GM12875 (cell line): ENCODE measurements at regions not wholly inside any gene's neighbourhood (a gene's known extent, or its start where the extent isn't known, plus 50 kb on each side); places are given as distances from the start of the nearest gene placed in this dataset.
"Not testable (repeated sequence)": the region's sequence is repeated elsewhere in the genome, so short reads cannot be mapped to it uniquely, and the experiment has no call there.

Experiments
- H3K4me3 ChIP-seq: one replicate; pipeline ENCODE4 v1.5.1; 2011; ENCODE audit warnings: low read depth, low read length, control low read depth
- TF ChIP-seq, protein P1 (sequence below): IDR thresholded peaks from 2 replicates; pipeline ENCODE4 v1.5.1; 2011; ENCODE audit warnings: low read depth, mild to moderate bottlenecking, control low read depth, inconsistent platforms, low read length, moderate library complexity, borderline replicate concordance; ENCODE audit not compliant: insufficient read depth

GRCh38 chrX:124268099-124268498 lies 64.4 kb upstream of the TEX13D start:
- no peak overlapping the region for H3K4me3 ChIP-seq
- TF ChIP-seq, protein P1, sequence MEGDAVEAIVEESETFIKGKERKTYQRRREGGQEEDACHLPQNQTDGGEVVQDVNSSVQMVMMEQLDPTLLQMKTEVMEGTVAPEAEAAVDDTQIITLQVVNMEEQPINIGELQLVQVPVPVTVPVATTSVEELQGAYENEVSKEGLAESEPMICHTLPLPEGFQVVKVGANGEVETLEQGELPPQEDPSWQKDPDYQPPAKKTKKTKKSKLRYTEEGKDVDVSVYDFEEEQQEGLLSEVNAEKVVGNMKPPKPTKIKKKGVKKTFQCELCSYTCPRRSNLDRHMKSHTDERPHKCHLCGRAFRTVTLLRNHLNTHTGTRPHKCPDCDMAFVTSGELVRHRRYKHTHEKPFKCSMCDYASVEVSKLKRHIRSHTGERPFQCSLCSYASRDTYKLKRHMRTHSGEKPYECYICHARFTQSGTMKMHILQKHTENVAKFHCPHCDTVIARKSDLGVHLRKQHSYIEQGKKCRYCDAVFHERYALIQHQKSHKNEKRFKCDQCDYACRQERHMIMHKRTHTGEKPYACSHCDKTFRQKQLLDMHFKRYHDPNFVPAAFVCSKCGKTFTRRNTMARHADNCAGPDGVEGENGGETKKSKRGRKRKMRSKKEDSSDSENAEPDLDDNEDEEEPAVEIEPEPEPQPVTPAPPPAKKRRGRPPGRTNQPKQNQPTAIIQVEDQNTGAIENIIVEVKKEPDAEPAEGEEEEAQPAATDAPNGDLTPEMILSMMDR = no peak

- TF ChIP-seq, protein P1 = no peak
- no peak overlapping the region for H3K4me3 ChIP-seq
Observed at GRCh38 chrX:124269881-124270280, 62.6 kb upstream of the TEX13D start.

DNA sequence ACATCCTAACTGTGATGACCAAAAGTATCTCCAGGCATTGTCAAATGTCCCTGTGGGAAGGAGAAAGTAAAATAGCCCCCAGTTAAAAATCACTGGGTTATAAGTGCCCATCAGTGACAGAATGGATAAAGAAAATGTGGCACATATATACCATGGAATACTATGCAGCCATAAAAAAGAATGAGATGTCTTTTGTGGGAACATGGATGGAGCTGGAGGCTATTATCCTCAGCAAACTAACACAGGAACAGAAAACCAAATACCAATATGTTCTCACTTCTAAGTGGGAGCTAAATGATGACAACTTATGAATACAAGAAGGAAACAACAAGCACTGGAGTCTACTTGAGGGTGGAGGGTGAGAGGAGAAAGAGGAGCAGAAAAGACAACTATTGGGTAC lies 60.9 kb upstream of the TEX13D start:
- not testable (repeated sequence) for H3K4me3 ChIP-seq

DNA sequence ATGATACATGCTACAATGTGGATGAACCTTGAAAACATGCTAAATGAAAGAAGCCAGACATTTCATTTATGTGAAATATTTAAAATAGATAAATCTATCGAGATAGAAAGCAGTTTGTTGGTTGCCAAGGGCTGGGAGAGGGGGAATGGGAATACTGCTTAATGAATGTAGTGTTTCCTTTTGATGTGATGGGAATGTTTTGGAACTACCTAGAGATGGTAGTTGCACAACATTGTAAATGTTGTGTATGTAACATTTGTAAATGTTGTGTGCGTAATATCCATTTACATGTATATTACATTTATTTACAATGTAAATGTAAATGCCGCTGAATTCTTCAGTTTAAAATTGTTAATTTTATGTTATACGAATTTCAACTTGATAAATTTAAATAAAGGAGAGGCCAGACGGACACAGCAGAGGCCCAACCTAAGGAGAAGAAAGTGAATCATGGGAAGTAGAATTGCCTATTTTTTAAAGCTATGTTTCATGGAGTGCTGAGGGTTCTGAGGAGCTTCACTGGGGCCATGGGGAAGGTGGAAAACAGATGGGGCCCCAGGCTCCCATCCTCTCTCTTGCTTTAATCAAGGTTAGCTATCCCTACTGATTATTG lies 60.0 kb upstream of the TEX13D start:
- TF ChIP-seq, protein P1 = no peak
- no peak overlapping the region for H3K4me3 ChIP-seq

DNA sequence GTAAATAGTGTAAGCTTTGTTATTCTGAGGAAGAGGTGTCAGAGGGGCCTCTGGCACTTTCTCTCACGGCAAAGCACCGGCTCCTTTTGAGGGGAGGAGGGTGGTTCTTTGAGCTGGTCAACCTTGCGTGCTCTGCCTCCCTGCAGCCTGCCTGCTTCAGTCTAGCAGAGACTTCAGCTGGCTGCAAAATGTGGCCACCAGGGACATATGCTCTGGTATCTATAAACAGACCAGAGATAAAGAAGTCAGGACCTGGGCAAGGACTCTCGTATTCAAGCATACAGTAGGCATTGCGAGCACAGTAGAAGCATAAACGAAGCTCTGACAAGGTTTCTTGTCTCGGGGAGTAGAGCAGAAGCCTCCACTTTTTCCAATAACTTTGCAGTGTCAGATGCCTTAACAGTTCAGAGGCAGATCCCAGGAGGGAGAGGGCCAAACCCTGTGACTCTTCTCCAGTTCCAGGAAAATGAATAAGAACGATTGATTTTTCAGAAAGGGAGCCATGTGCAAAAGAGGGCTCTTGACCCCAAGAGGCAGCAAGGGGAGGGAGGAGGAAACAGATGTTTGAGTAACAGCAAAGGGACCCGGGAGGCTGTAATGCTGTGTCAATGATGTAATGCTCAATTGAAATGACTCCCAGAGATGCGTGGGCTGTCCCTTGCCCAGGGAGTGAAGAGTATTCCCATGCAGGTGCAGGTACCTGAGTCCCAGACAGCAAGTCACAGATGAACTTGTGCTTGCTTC lies 57.9 kb upstream of the TEX13D start:
- TF ChIP-seq, protein P1 = no peak
- no peak overlapping the region for H3K4me3 ChIP-seq

GRCh38 chrX:124275182-124275894 lies 57.1 kb upstream of the TEX13D start:
- H3K4me3 ChIP-seq = no peak overlapping the region
- TF ChIP-seq, protein P1 = no peak

- no peak overlapping the region for H3K4me3 ChIP-seq
- TF ChIP-seq, protein P1 = no peak
Observed at GRCh38 chrX:124280294-124280902, 52.1 kb upstream of the TEX13D start.
